ENCODE measurements at regions not wholly inside any gene's neighbourhood (a gene's known extent, or its start where the extent isn't known, plus 50 kb on each side); places are given as distances from the start of the nearest gene placed in this dataset.

- intact Hi-C loops (cut with micrococcal nuclease) (no loop called here), dilution Hi-C loops (cut with MboI; ENCODE audit: extremely low pct_ligation_motif_present, low sequenced_read_pairs) (no loop called here)
- Histone ChIP-seq H3K79me2 (ENCODE audit: control insufficient read depth, insufficient read depth, low read length) (no peaks in the 10 kb centered on the region), H2AFZ (ENCODE audit: low read depth, low read length) (no peak overlapping the region), H3K4me1 (ENCODE audit: control insufficient read depth, extremely low read depth, insufficient read depth, low read length) (peaks cover 8% of the 10 kb centered on the region), H3K36me3 (ENCODE audit: control insufficient read depth in 2 of 2, extremely low read depth in 1 of 2, insufficient read depth in 2 of 2, low read length in 2 of 2) (no peaks in the 10 kb centered on the region), H3K27me3 (ENCODE audit: control insufficient read depth in 2 of 2, insufficient read depth in 2 of 2, low read length in 2 of 2) (peaks cover 0 to 2% of the 10 kb centered on the region in 2 experiments), H3K9ac (replicated peaks; ENCODE audit: extremely low read depth, insufficient read depth, low read length) (no peak overlapping the region), H3K4me3 (replicated peaks in 1 of 3; ENCODE audit: insufficient read depth in 1 of 3, low read depth in 1 of 3, low read length in 3 of 3) (no peak overlapping the region), H4K20me1 (replicated peaks; ENCODE audit: control insufficient read depth, extremely low read depth, insufficient read depth, low read length) (no peaks in the 10 kb centered on the region), H3K9me1 (replicated peaks; ENCODE audit: control insufficient read depth, extremely low read depth, insufficient read depth, low read length) (no peaks in the 10 kb centered on the region), H3K4me2 (ENCODE audit: insufficient read depth, low read length) (no peak overlapping the region), H3K27ac (ENCODE audit: insufficient read depth, low read depth, low read length) (no peak overlapping the region), H3K9me3 (replicated peaks; ENCODE audit: control insufficient read depth, insufficient read depth, low read length) (no peaks in the 10 kb centered on the region)
- TF ChIP-seq CTCF (IDR thresholded peaks at IDR 0.05; ENCODE audit: extremely low read depth in 1 of 2, insufficient read depth in 1 of 2, low read depth in 1 of 2, low read length in 2 of 2) (no peak), MYC (IDR thresholded peaks at IDR 0.05; ENCODE audit: low read depth, low read length) (no peak), JUN (IDR thresholded peaks at IDR 0.05; ENCODE audit: borderline replicate concordance, insufficient read depth, insufficient read length, low read depth) (no peak), EZH2 (IDR thresholded peaks at IDR 0.05; ENCODE audit: borderline replicate concordance, low read depth, low read length, severe bottlenecking) (no peak), POLR2AphosphoS5 (IDR thresholded peaks at IDR 0.05; ENCODE audit: insufficient read depth, low read depth, low read length) (no peak), GATA2 (IDR thresholded peaks at IDR 0.05; ENCODE audit: insufficient read depth, insufficient read length, low read depth, low read length) (no peak), MAX (IDR thresholded peaks at IDR 0.05; ENCODE audit: insufficient read depth, insufficient read length) (no peak), FOS (IDR thresholded peaks at IDR 0.05; ENCODE audit: borderline replicate concordance, insufficient read depth, low read length) (no peak), POLR2A (IDR thresholded peaks at IDR 0.05; ENCODE audit: low read depth, low read length) (no peak)
- ChIA-PET POLR2A (no interaction called here), CTCF (no interaction called here)
- no TSS peak for BruUV-seq (replicated peaks)
- DNase-seq (ENCODE audit: low read depth, low spot score) (no peak), FAIRE-seq (no peak)
Observed at GRCh38 chr5:74322191-74322590, 318.3 kb downstream of the ENC1 start.

All from endothelial cell of umbilical vein (primary cell).